Rectal smooth muscle tissue (tissue), 1 donor: ENCODE measurements at regions not wholly inside any gene's neighbourhood (a gene's known extent, or its start where the extent isn't known, plus 50 kb on each side); places are given as distances from the start of the nearest gene placed in this dataset.

Source experiments
- H3K27ac ChIP-seq: one replicate; pipeline ENCODE4 v1.7.0; 2013; ENCODE audit warnings: low read depth, low read length, inconsistent platforms
- H3K27me3 ChIP-seq: one replicate; pipeline ENCODE4 v1.7.0; 2013; ENCODE audit warnings: low read length; ENCODE audit not compliant: control insufficient read depth, insufficient read depth
- H3K36me3 ChIP-seq: one replicate; pipeline ENCODE4 v1.7.0; 2013; ENCODE audit warnings: low read length; ENCODE audit not compliant: control insufficient read depth, insufficient read depth
- H3K4me1 ChIP-seq: one replicate; pipeline ENCODE4 v1.7.0; 2013; ENCODE audit warnings: low read length; ENCODE audit not compliant: control insufficient read depth, insufficient read depth
- H3K4me3 ChIP-seq: one replicate; pipeline ENCODE4 v1.7.0; 2013; ENCODE audit warnings: low read length
- H3K9ac ChIP-seq: one replicate; pipeline ENCODE4 v1.7.0; 2013; ENCODE audit warnings: low read length

DNA sequence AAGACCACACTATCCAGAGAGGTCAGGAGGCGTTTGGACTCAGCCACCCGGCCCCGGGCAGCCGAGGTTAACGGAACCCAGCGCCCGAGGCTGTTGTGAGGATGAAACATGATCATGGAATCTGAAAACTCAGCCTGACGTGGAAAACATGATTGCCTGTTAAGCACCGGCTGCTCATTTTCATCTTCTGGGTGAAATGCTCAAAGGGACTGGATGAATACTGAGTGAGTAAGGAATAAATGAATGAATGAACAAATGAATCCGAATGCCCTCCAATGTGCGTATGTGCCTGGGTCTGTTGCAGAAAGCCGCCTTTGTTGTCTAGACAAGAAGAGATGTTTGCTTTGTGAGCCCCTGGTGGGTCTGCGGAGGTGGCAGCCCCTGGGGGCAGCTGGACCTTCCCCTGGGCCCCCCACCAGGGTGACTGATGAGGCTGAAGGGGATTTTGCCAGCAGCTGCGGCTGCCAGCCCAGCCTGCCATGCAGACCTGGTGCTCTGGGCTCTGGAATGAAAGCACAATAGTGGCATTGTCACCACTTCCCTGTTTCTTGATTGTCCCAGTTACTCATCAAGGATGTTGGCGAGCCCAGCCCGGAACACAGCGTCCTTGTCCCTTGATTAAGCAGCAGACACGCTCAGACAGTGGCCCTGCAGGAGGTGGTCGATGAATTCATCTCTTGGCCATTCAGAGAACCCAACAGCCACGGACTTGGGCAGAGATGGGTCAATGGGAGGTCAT is 211.1 kb downstream of the ANKRD60 start:
- Histone ChIP-seq H3K36me3 (no peaks in the 10 kb centered on the region), H3K4me1 (no peaks in the 10 kb centered on the region), H3K4me3 (no peak overlapping the region), H3K9ac (no peak overlapping the region), H3K27ac (no peak overlapping the region), H3K27me3 (no peaks in the 10 kb centered on the region)

DNA sequence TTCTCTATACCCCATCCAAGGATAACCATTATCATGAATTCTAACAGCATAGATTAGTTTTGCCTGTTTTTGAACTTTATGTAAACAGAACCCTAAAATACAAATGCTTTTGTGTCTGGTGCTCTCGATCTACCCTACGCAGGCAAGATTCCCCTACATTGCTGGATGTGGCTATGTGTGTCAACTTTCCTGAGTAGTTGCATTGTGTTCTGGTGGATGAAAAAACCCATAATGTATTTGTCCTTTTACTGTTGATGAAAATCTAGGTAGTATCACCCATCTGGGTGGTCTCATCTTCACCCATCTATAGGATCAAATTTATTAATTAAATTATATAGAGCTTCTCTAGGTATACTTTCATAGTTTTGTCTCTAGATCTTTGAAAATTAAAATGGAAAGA is 211.7 kb downstream of the ANKRD60 start:
- Histone ChIP-seq H3K4me1 (no peaks in the 10 kb centered on the region), H3K4me3 (no peak overlapping the region), H3K9ac (no peak overlapping the region), H3K27me3 (no peaks in the 10 kb centered on the region), H3K36me3 (no peaks in the 10 kb centered on the region), H3K27ac (no peak overlapping the region)

GRCh38 chr20:58014628-58015315 is 213.7 kb downstream of the ANKRD60 start:
- H3K36me3 ChIP-seq, result no peaks in the 10 kb centered on the region
- no peak overlapping the region for H3K9ac ChIP-seq
- H3K4me3 ChIP-seq, result no peak overlapping the region
- no peaks in the 10 kb centered on the region for H3K4me1 ChIP-seq
- H3K27me3 ChIP-seq, result no peaks in the 10 kb centered on the region
- H3K27ac ChIP-seq, result no peak overlapping the region

DNA sequence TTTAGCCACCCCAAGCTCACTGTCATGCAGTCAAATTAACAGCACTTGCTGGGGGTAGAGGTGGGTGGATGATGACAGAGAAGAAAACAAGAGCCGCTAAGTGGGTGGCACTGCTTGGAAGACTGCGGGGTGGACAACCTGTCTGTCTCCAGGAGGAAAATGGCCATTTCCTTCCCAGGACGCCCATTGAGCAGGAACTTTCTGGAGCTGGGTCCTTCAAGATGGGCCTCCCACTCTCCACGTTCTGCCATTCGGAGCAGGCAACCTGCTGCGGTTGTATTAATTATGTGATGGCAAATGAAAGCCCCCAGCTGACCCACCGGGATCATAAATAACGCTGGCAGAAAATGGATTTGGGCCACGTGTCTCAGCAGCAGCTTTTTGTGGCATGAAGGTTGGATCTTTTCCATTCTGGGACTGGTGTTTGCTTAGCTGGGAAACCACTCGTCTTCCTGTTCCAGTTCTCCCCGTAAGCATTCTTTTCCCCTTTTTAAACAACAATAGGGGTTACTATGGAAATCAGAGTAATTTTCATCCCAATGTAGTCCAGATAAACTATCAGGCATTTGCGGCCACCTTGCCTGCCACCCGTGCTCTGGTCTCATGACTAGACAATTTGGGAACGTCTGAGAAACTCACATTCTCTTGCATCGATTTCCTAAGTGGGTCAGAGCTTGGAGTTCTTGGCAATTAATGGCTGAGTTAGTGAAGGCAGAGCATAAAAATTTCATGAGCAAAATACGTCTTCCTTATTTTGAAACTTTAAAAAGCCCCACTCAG is 215.5 kb downstream of the ANKRD60 start:
- Histone ChIP-seq H3K36me3 (no peaks in the 10 kb centered on the region), H3K27me3 (no peaks in the 10 kb centered on the region), H3K4me1 (no peaks in the 10 kb centered on the region), H3K27ac (no peak overlapping the region), H3K4me3 (no peak overlapping the region), H3K9ac (no peak overlapping the region)

GRCh38 chr20:58011947-58012610 is 216.4 kb downstream of the ANKRD60 start:
- Histone ChIP-seq H3K27me3 (no peaks in the 10 kb centered on the region), H3K27ac (no peak overlapping the region), H3K36me3 (no peaks in the 10 kb centered on the region), H3K9ac (no peak overlapping the region), H3K4me3 (no peak overlapping the region), H3K4me1 (no peaks in the 10 kb centered on the region)

- H3K27ac ChIP-seq, result no peak overlapping the region
- H3K4me1 ChIP-seq, result no peaks in the 10 kb centered on the region
- H3K4me3 ChIP-seq, result no peak overlapping the region
- no peaks in the 10 kb centered on the region for H3K27me3 ChIP-seq
- no peaks in the 10 kb centered on the region for H3K36me3 ChIP-seq
- no peak overlapping the region for H3K9ac ChIP-seq
These were observed 217.1 kb downstream of the ANKRD60 start for GRCh38 chr20:58011106-58011946.

GRCh38 chr20:58010666-58011065 is 217.8 kb downstream of the ANKRD60 start:
- H3K27me3 ChIP-seq, result no peaks in the 10 kb centered on the region
- no peak overlapping the region for H3K4me3 ChIP-seq
- H3K27ac ChIP-seq, result no peak overlapping the region
- H3K4me1 ChIP-seq, result no peaks in the 10 kb centered on the region
- no peaks in the 10 kb centered on the region for H3K36me3 ChIP-seq
- H3K9ac ChIP-seq, result no peak overlapping the region

DNA sequence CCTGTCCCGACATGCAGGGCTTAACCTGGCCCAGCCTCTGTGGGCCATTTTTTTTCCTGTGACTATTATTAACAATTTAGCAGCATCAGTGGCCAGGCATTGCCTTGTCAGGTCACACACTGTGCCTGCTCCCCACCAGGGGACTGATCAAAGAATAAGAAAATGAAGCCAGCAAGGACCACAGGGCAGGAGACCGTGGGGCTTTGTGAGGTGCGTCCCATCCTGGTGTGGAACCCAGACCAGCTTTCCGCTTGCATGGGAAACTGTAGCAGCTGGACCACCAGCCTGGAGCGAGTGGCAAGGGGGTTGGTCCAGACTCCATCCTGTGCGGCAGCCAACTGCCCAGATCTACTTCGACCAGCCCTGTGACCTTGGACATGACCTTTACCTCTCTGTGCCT is 218.3 kb downstream of the ANKRD60 start:
- Histone ChIP-seq H3K36me3 (no peaks in the 10 kb centered on the region), H3K9ac (no peak overlapping the region), H3K27me3 (no peaks in the 10 kb centered on the region), H3K27ac (no peak overlapping the region), H3K4me3 (no peak overlapping the region), H3K4me1 (no peaks in the 10 kb centered on the region)

GRCh38 chr20:58008866-58009265 is 219.6 kb downstream of the ANKRD60 start:
- Histone ChIP-seq H3K27ac (no peak overlapping the region), H3K4me1 (no peaks in the 10 kb centered on the region), H3K4me3 (no peak overlapping the region)

GRCh38 chr20:58008413-58008812 is 220.0 kb downstream of the ANKRD60 start:
- Histone ChIP-seq H3K27me3 (no peaks in the 10 kb centered on the region), H3K4me3 (no peak overlapping the region), H3K27ac (no peak overlapping the region)

More at GRCh38 chr20:58008866-58009265, 219.6 kb downstream of the ANKRD60 start:
- no peaks in the 10 kb centered on the region for H3K27me3 ChIP-seq
- no peak overlapping the region for H3K9ac ChIP-seq
- no peaks in the 10 kb centered on the region for H3K36me3 ChIP-seq

GRCh38 chr20:58007947-58008346 is 220.5 kb downstream of the ANKRD60 start:
- H3K27ac ChIP-seq, result no peak overlapping the region
- H3K4me3 ChIP-seq, result no peak overlapping the region
- no peak overlapping the region for H3K9ac ChIP-seq

More at GRCh38 chr20:58008413-58008812, 220.0 kb downstream of the ANKRD60 start:
- Histone ChIP-seq H3K9ac (no peak overlapping the region), H3K4me1 (no peaks in the 10 kb centered on the region), H3K36me3 (no peaks in the 10 kb centered on the region)

More at GRCh38 chr20:58007947-58008346, 220.5 kb downstream of the ANKRD60 start:
- Histone ChIP-seq H3K36me3 (no peaks in the 10 kb centered on the region), H3K4me1 (no peaks in the 10 kb centered on the region), H3K27me3 (no peaks in the 10 kb centered on the region)
